ENCODE measurements at regions not wholly inside any gene's neighbourhood (a gene's known extent, or its start where the extent isn't known, plus 50 kb on each side); places are given as distances from the start of the nearest gene placed in this dataset.

- no peak overlapping the region for H3K4me3 ChIP-seq (ENCODE audit: low read depth, low read length)
- TF ChIP-seq CTCF (IDR thresholded peaks at IDR 0.05; ENCODE audit: low read depth, low read length) = no peak
- in situ Hi-C loops (cut with HindIII; ENCODE audit: low sequenced_read_pairs) = no loop called here
- no peak for DNase-seq (ENCODE audit: low read depth, low spot score)
Measured at GRCh38 chrX:9087271-9088040, 53.5 kb upstream of the FAM9B start.

- in situ Hi-C loops (cut with HindIII; ENCODE audit: low sequenced_read_pairs) = no loop called here
- H3K4me3 ChIP-seq (ENCODE audit: low read depth, low read length) = no peak overlapping the region
- TF ChIP-seq CTCF (IDR thresholded peaks at IDR 0.05; ENCODE audit: low read depth, low read length) = no peak
- no peak for DNase-seq (ENCODE audit: low read depth, low spot score)
Measured at GRCh38 chrX:9088896-9089295, 55.0 kb upstream of the FAM9B start.

GRCh38 chrX:9090766-9091165 is 56.8 kb upstream of the FAM9B start:
- TF ChIP-seq CTCF (IDR thresholded peaks at IDR 0.05; ENCODE audit: low read depth, low read length) = no peak
- in situ Hi-C loops (cut with HindIII; ENCODE audit: low sequenced_read_pairs) = no loop called here
- no peak overlapping the region for H3K4me3 ChIP-seq (ENCODE audit: low read depth, low read length)
- DNase-seq (ENCODE audit: low read depth, low spot score) = no peak

GRCh38 chrX:9091258-9091657 is 57.3 kb upstream of the FAM9B start:
- H3K4me3 ChIP-seq (ENCODE audit: low read depth, low read length) = no peak overlapping the region
- in situ Hi-C loops (cut with HindIII; ENCODE audit: low sequenced_read_pairs) = no loop called here
- no peak for TF ChIP-seq CTCF (IDR thresholded peaks at IDR 0.05; ENCODE audit: low read depth, low read length)
- no peak for DNase-seq (ENCODE audit: low read depth, low spot score)

- no peak for TF ChIP-seq CTCF (IDR thresholded peaks at IDR 0.05; ENCODE audit: low read depth, low read length)
- in situ Hi-C loops (cut with HindIII; ENCODE audit: low sequenced_read_pairs) = no loop called here
- no peak for DNase-seq (ENCODE audit: low read depth, low spot score)
- H3K4me3 ChIP-seq (ENCODE audit: low read depth, low read length) = no peak overlapping the region
Measured at GRCh38 chrX:9102956-9103355, 69.0 kb upstream of the FAM9B start.

- DNase-seq (ENCODE audit: low read depth, low spot score) = peak; percentile 16
Measured at GRCh38 chrX:9108054-9108453, 74.1 kb upstream of the FAM9B start.

More at GRCh38 chrX:9108054-9108453, 74.1 kb upstream of the FAM9B start:
- in situ Hi-C loops (cut with HindIII; ENCODE audit: low sequenced_read_pairs) = no loop called here
- H3K4me3 ChIP-seq (ENCODE audit: low read depth, low read length) = no peak overlapping the region
- no peak for TF ChIP-seq CTCF (IDR thresholded peaks at IDR 0.05; ENCODE audit: low read depth, low read length)

All from astrocyte of the spinal cord (primary cell).